ENCODE measurements at regions not wholly inside any gene's neighbourhood (a gene's known extent, or its start where the extent isn't known, plus 50 kb on each side); places are given as distances from the start of the nearest gene placed in this dataset.

- Histone ChIP-seq H3K27me3 (ENCODE audit: insufficient read depth) (no peaks in the 10 kb centered on the region), H3K9ac (no peak overlapping the region), H3F3A (replicated peaks; ENCODE audit: insufficient read depth) (no peaks in the 10 kb centered on the region), H2AFZ (ENCODE audit: low read depth) (no peak overlapping the region), H3K4me2 (no peak overlapping the region), H4K20me1 (ENCODE audit: insufficient read depth) (no peaks in the 10 kb centered on the region), H3K27ac (ENCODE audit: low read depth in 2 of 2, low read length in 1 of 2) (no peak overlapping the region), H3K36me3 (replicated peaks in 1 of 2; ENCODE audit: control insufficient read depth in 1 of 2, insufficient read depth in 2 of 2, low read length in 1 of 2) (no peaks in the 10 kb centered on the region), H3K4me3 (ENCODE audit: low read depth in 2 of 2, low read length in 1 of 2) (no peak overlapping the region), H3K9me3 (no peaks in the 10 kb centered on the region), H3K4me1 (ENCODE audit: control insufficient read depth in 1 of 2, insufficient read depth in 2 of 2, low read depth in 1 of 2, low read length in 1 of 2) (no peaks in the 10 kb centered on the region), H3K9me2 (no peaks in the 10 kb centered on the region), H3K79me2 (ENCODE audit: insufficient read depth) (no peaks in the 10 kb centered on the region)
- ChIA-PET POLR2A (no interaction called here), CTCF (no interaction called here)
- 34% methylated on average over 5 of the region's 9 CpGs for WGBS (ENCODE audit: low lambda C conversion rate)
- TF ChIP-seq CHD2 (IDR thresholded peaks at IDR 0.05; ENCODE audit: low read length, partially characterized antibody) (no peak), TAF1 (IDR thresholded peaks at IDR 0.05; ENCODE audit: borderline replicate concordance, low read depth, low read length) (no peak), POLR2AphosphoS5 (IDR thresholded peaks at IDR 0.05; ENCODE audit: low read depth, low read length) (no peak), SIN3A (IDR thresholded peaks at IDR 0.05; ENCODE audit: borderline replicate concordance, low read depth, low read length) (no peak), RXRA (IDR thresholded peaks at IDR 0.05; ENCODE audit: borderline replicate concordance, low read depth) (no peak), RAD21 (IDR thresholded peaks at IDR 0.05; ENCODE audit: low read length) (no peak), PBX3 (IDR thresholded peaks at IDR 0.05) (no peak), GATA2 (CRISPR knock-in tag; IDR thresholded peaks at IDR 0.05) (no peak), YY1 (IDR thresholded peaks at IDR 0.05; ENCODE audit: low read depth) (no peak), NRF1 (IDR thresholded peaks at IDR 0.05; ENCODE audit: low read depth, low read length) (no peak), FOXM1 (IDR thresholded peaks at IDR 0.05; ENCODE audit: low read depth) (no peak), TCF12 (IDR thresholded peaks at IDR 0.05) (no peak)
- TF ChIP-seq, protein P1, sequence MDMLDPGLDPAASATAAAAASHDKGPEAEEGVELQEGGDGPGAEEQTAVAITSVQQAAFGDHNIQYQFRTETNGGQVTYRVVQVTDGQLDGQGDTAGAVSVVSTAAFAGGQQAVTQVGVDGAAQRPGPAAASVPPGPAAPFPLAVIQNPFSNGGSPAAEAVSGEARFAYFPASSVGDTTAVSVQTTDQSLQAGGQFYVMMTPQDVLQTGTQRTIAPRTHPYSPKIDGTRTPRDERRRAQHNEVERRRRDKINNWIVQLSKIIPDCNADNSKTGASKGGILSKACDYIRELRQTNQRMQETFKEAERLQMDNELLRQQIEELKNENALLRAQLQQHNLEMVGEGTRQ (IDR thresholded peaks at IDR 0.05; ENCODE audit: borderline replicate concordance, low read depth, low read length) = no peak
- TF ChIP-seq, protein P2, sequence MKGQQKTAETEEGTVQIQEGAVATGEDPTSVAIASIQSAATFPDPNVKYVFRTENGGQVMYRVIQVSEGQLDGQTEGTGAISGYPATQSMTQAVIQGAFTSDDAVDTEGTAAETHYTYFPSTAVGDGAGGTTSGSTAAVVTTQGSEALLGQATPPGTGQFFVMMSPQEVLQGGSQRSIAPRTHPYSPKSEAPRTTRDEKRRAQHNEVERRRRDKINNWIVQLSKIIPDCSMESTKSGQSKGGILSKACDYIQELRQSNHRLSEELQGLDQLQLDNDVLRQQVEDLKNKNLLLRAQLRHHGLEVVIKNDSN (IDR thresholded peaks at IDR 0.05; ENCODE audit: borderline replicate concordance, low read depth) = no peak
- DNase-seq = no peak
These were observed 585.6 kb upstream of the MKI67 start for GRCh38 chr10:128711806-128712205.

- no peak for DNase-seq
These were observed 586.6 kb upstream of the MKI67 start for GRCh38 chr10:128712661-128713400.

More at GRCh38 chr10:128712661-128713400, 586.6 kb upstream of the MKI67 start:
- no peak for TF ChIP-seq NRF1 (IDR thresholded peaks at IDR 0.05; ENCODE audit: low read depth, low read length)
- no peak for TF ChIP-seq FOSL2 (IDR thresholded peaks at IDR 0.05; ENCODE audit: borderline replicate concordance, low read depth)
- no peak for TF ChIP-seq EP300 (IDR thresholded peaks at IDR 0.05; ENCODE audit: borderline replicate concordance in 1 of 2, low read depth in 1 of 2, low read length in 1 of 2)
- TF ChIP-seq TCF12 (IDR thresholded peaks at IDR 0.05) = no peak
- TF ChIP-seq SMC3 (IDR thresholded peaks at IDR 0.05; ENCODE audit: low read depth, low read length) = no peak
- TF ChIP-seq RFX5 (IDR thresholded peaks at IDR 0.05; ENCODE audit: low read length) = no peak
- TF ChIP-seq, protein P3, sequence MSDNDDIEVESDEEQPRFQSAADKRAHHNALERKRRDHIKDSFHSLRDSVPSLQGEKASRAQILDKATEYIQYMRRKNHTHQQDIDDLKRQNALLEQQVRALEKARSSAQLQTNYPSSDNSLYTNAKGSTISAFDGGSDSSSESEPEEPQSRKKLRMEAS (IDR thresholded peaks at IDR 0.05; ENCODE audit: low read depth) = no peak
- H2AFZ ChIP-seq (ENCODE audit: low read depth) = no peak overlapping the region
- CTCF ChIA-PET = interaction anchor here (1.1 kb wide), 1 partner anchor 15 kb away, joined by 3 read pairs; no protein-coding TSS in a partner anchor
- POLR2A ChIA-PET = no interaction called here
- no peaks in the 10 kb centered on the region for H3K27me3 ChIP-seq (ENCODE audit: insufficient read depth)
- H3K27ac ChIP-seq (ENCODE audit: low read depth in 2 of 2, low read length in 1 of 2) = no peak overlapping the region
- no peaks in the 10 kb centered on the region for H4K20me1 ChIP-seq (ENCODE audit: insufficient read depth)
- H3K36me3 ChIP-seq (replicated peaks in 1 of 2; ENCODE audit: control insufficient read depth in 1 of 2, insufficient read depth in 2 of 2, low read length in 1 of 2) = no peaks in the 10 kb centered on the region
- H3K4me2 ChIP-seq = no peak overlapping the region
- no peak overlapping the region for H3K4me3 ChIP-seq (ENCODE audit: low read depth in 2 of 2, low read length in 1 of 2)
- no peaks in the 10 kb centered on the region for H3F3A ChIP-seq (replicated peaks; ENCODE audit: insufficient read depth)
- H3K9ac ChIP-seq = no peak overlapping the region
- H3K4me1 ChIP-seq (ENCODE audit: control insufficient read depth in 1 of 2, insufficient read depth in 2 of 2, low read depth in 1 of 2, low read length in 1 of 2) = no peaks in the 10 kb centered on the region
- 44% methylated on average over 14 of the region's 18 CpGs for WGBS (ENCODE audit: low lambda C conversion rate)
- H3K79me2 ChIP-seq (ENCODE audit: insufficient read depth) = no peaks in the 10 kb centered on the region
- H3K9me3 ChIP-seq = no peaks in the 10 kb centered on the region
- H3K9me2 ChIP-seq = no peaks in the 10 kb centered on the region
